HCT116 (cell line): ENCODE measurements at regions not wholly inside any gene's neighbourhood (a gene's known extent, or its start where the extent isn't known, plus 50 kb on each side); places are given as distances from the start of the nearest gene placed in this dataset.

Experiments used
- ATAC-seq: fragments of 200-7000 bp; cut with Tn5 transposase; 2 replicates; pipeline ENCODE4 v1.9.1; 2020; ENCODE audit warnings: mild to moderate bottlenecking, moderate library complexity
- BruUV-seq: library from RNA; stranded (reverse); fragments of 400-500 nt; replicated peaks from 2 replicates; lab custom pipeline; 2021; lab: Mats Ljungman, UMichigan
- CTCF ChIA-PET: fragments of 300-600 bp; sonication (Branson Sonifier 250); formaldehyde crosslinking; loops from one replicate; lab custom pipeline; 2021; ENCODE audit warnings: antibody characterized with exemption; lab: Charles Lee
- POLR2A ChIA-PET: fragments of 300-600, 350-600 bp; sonication (Branson Sonifier 250); formaldehyde crosslinking; loops from one replicate; lab custom pipeline; 2021; ENCODE audit warnings: antibody characterized with exemption; lab: Charles Lee
- RAD21 ChIA-PET, 2 experiments: fragments of 300-600 bp; sonication (Branson Sonifier 250); formaldehyde crosslinking; loops; one replicate each; lab custom pipeline; 2023; ENCODE audit warnings: low total read pairs in 2 of 2; ENCODE audit not compliant: uncharacterized antibody in 2 of 2, unreplicated experiment in 2 of 2, low non-redundant PET in 1 of 2; lab: Charles Lee
- DNase-seq: peaks from one replicate; pipeline ENCODE4 v3.0.0-alpha.2; 2010; ENCODE audit warnings: low read depth, low spot score
- H2AFZ ChIP-seq: fragments of 200-600 bp; shearing (Covaris generic), sonication (generic); 2 replicates; pipeline ENCODE4 v1.6.1; 2017; ENCODE audit warnings: low read depth, mixed run types, mixed read lengths, antibody characterized with exemption, low read length; ENCODE audit not compliant: poor library complexity, severe bottlenecking
- H3K27ac ChIP-seq: 2 replicates; pipeline ENCODE4 v1.5.1; 2012; ENCODE audit warnings: low read depth, low read length
- H3K27me3 ChIP-seq: fragments of 200-600 bp; sonication (generic); 2 replicates; pipeline ENCODE4 v1.6.1; 2016; ENCODE audit warnings: mixed run types, low read length, mixed read lengths; ENCODE audit not compliant: insufficient read depth
- H3K36me3 ChIP-seq, 2 experiments: fragments of 200-500 bp in 1 of 2; fragments of 200-600 bp in 1 of 2; sonication (Bioruptor generic) in 1 of 2; sonication (generic) in 1 of 2; 2 replicates each; pipeline versions ENCODE4 v1.5.1 to v1.6.1; 2014 to 2016; ENCODE audit warnings: low read length in 2 of 2, inconsistent platforms in 1 of 2, mixed read lengths in 1 of 2, mixed run types in 1 of 2; ENCODE audit not compliant: insufficient read depth in 2 of 2, control insufficient read depth in 1 of 2
- H3K4me1 ChIP-seq, 2 experiments: fragments of 200-600 bp in 1 of 2; sonication (generic) in 1 of 2; 2 replicates each; pipeline versions ENCODE4 v1.5.1 to v1.6.1; 2012 to 2017; ENCODE audit warnings: low read length in 2 of 2, inconsistent platforms in 1 of 2, mild to moderate bottlenecking in 1 of 2, mixed read lengths in 1 of 2, mixed run types in 1 of 2, moderate library complexity in 1 of 2; ENCODE audit not compliant: insufficient read depth in 2 of 2, control insufficient read depth in 1 of 2
- H3K4me2 ChIP-seq: fragments of 200-600 bp; sonication (generic); 2 replicates; pipeline ENCODE4 v1.6.1; 2017; ENCODE audit warnings: mixed run types, low read length, mixed read lengths
- H3K4me3 ChIP-seq, 2 experiments: fragments of 200-600 bp in 1 of 2; sonication (generic) in 1 of 2; replicated peaks in 1 of 2; 2 replicates each; pipeline ENCODE4 v1.5.1; 2011 to 2016; ENCODE audit warnings: low read length in 2 of 2, control low read depth in 1 of 2, low read depth in 1 of 2, mild to moderate bottlenecking in 1 of 2, mixed read lengths in 1 of 2, mixed run types in 1 of 2
- H3K79me2 ChIP-seq: fragments of 200-600 bp; sonication (generic); 2 replicates; pipeline ENCODE4 v1.6.1; 2017; ENCODE audit warnings: mild to moderate bottlenecking, mixed run types, low read length, moderate library complexity, mixed read lengths; ENCODE audit not compliant: insufficient read depth
- H3K9ac ChIP-seq: fragments of 200-600 bp; sonication (generic); 2 replicates; pipeline ENCODE4 v1.6.1; 2016; ENCODE audit warnings: low read length, mixed read lengths
- H3K9me2 ChIP-seq: fragments of 200-600 bp; sonication (generic), shearing (Covaris generic); 2 replicates; pipeline ENCODE4 v1.6.1; 2017; ENCODE audit warnings: mixed run types, mild to moderate bottlenecking, moderate library complexity; ENCODE audit not compliant: insufficient read depth
- H3K9me3 ChIP-seq, 2 experiments: fragments of 200-500 bp in 1 of 2; fragments of 200-600 bp in 1 of 2; sonication (Bioruptor generic) in 1 of 2; sonication (generic) in 1 of 2; 2 replicates each; pipeline ENCODE4 v1.6.1; 2014 to 2017; ENCODE audit warnings: low read length in 2 of 2, mixed read lengths in 2 of 2, inconsistent platforms in 1 of 2, low read depth in 1 of 2, mild to moderate bottlenecking in 1 of 2, mixed run types in 1 of 2, moderate library complexity in 1 of 2; ENCODE audit not compliant: control insufficient read depth in 1 of 2, insufficient read depth in 1 of 2
- H4K20me1 ChIP-seq: fragments of 200-600 bp; sonication (generic), shearing (Covaris generic); 2 replicates; pipeline ENCODE4 v1.6.1; 2017; ENCODE audit warnings: mixed run types, mild to moderate bottlenecking, moderate library complexity; ENCODE audit not compliant: insufficient read depth
- CEBPB ChIP-seq: IDR thresholded peaks from 2 replicates; pipeline ENCODE4 v1.6.1; 2012; ENCODE audit warnings: low read depth
- EGR1 ChIP-seq: IDR thresholded peaks from 2 replicates; pipeline ENCODE4 v1.6.1; 2012; ENCODE audit warnings: low read depth
- ELF1 ChIP-seq: IDR thresholded peaks from 2 replicates; pipeline ENCODE4 v1.6.1; 2012; ENCODE audit warnings: low read depth, borderline replicate concordance
- EZH2 ChIP-seq: fragments of 200-600 bp; sonication (generic); IDR thresholded peaks from 2 replicates; pipeline ENCODE4 v1.6.1; 2017; ENCODE audit warnings: antibody characterized with exemption, mixed run types
- EZH2phosphoT487 ChIP-seq: fragments of 200-600 bp; IDR thresholded peaks from 2 replicates; pipeline ENCODE4 v1.6.1; 2018; ENCODE audit warnings: antibody characterized with exemption, borderline replicate concordance
- FOSL1 ChIP-seq: IDR thresholded peaks from 2 replicates; pipeline ENCODE4 v1.6.1; 2012; ENCODE audit warnings: low read depth
- POLR2A ChIP-seq: IDR thresholded peaks from 2 replicates; pipeline ENCODE4 v1.7.0; 2011; ENCODE audit warnings: borderline replicate concordance; ENCODE audit not compliant: insufficient read depth, insufficient read length; ENCODE audit errors: extremely low read depth
- RAD21 ChIP-seq: IDR thresholded peaks from 2 replicates; pipeline ENCODE4 v1.6.1; 2012; ENCODE audit warnings: low read depth, mild to moderate bottlenecking
- SIN3A ChIP-seq: IDR thresholded peaks from 2 replicates; pipeline ENCODE4 v1.6.1; 2012; ENCODE audit warnings: low read depth
- SP1 ChIP-seq: IDR thresholded peaks from 2 replicates; pipeline ENCODE4 v1.6.1; 2012; ENCODE audit warnings: low read depth
- TCF7L2 ChIP-seq: IDR thresholded peaks from 2 replicates; pipeline ENCODE4 v1.7.0; 2011; ENCODE audit warnings: borderline replicate concordance, inconsistent platforms; ENCODE audit not compliant: insufficient read depth, insufficient read length; ENCODE audit errors: extremely low read depth
- YY1 ChIP-seq: IDR thresholded peaks from 2 replicates; pipeline ENCODE4 v1.6.1; 2011; ENCODE audit warnings: low read length, low read depth, moderate library complexity, mild to moderate bottlenecking; ENCODE audit not compliant: insufficient replicate concordance; ENCODE audit errors: extremely low read depth
- ZFX ChIP-seq: fragments of 450-650 bp; IDR thresholded peaks from 2 replicates; pipeline ENCODE4 v1.6.1; 2017
- ZNF274 ChIP-seq: fragments of 200-500 bp; sonication (Bioruptor generic); IDR thresholded peaks from 2 replicates; pipeline ENCODE4 v1.6.1; 2014; ENCODE audit warnings: mild to moderate bottlenecking, low read depth, low read length, inconsistent platforms
- intact Hi-C: fragments of 100-400 bp; cut with micrococcal nuclease; formaldehyde crosslinking; loops from 2 replicates; pipeline ENCODE4 v1.10.0; 2022
- TF ChIP-seq, protein P1 (sequence below), 3 experiments: fragments of 200-600 bp in 1 of 3; sonication (generic) in 1 of 3; IDR thresholded peaks in 2 of 3; conservative IDR thresholded peaks in 1 of 3; 2 replicates each; pipeline ENCODE4 v1.5.1; 2012 to 2017; ENCODE audit warnings: low read depth in 2 of 3, low read length in 2 of 3, antibody characterized with exemption in 1 of 3, borderline replicate concordance in 1 of 3, control low read depth in 1 of 3, mild to moderate bottlenecking in 1 of 3, mixed read lengths in 1 of 3, mixed run types in 1 of 3, moderate library complexity in 1 of 3; ENCODE audit not compliant: insufficient read depth in 1 of 3
- TF ChIP-seq, protein P2 (sequence below): IDR thresholded peaks from 2 replicates; pipeline ENCODE4 v1.6.1; 2012; ENCODE audit warnings: low read depth
- TF ChIP-seq, protein P3 (sequence below): IDR thresholded peaks from 2 replicates; pipeline ENCODE4 v1.6.1; 2012
- TF ChIP-seq, protein P4 (sequence below): IDR thresholded peaks from 2 replicates; pipeline ENCODE4 v1.6.1; 2012

DNA sequence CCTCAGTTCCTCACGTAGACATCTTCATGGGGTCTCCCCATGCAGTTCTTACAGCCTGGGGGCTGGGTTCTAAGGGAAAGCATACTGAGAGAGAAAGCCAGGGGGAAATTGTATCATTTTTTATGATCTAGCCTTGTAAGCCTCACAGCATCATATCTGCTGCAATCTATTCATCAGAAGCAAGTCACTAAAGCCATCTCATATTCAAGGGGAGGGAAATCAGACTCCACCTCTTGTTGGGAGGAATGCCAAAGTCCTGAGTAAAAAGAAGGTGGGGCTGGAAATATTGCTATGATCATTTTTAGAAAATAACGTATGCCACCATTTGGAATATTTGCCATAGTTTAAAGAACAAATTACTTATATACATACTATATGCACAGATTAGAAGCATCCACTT, 304.6 kb downstream of the TXNL1 start:
- intact Hi-C loops, result no loop called here
- POLR2A ChIA-PET, result no interaction called here
- CTCF ChIA-PET, result no interaction called here
- H3K4me1 ChIP-seq, result no peaks in the 10 kb centered on the region
- H2AFZ ChIP-seq, result no peak overlapping the region
- H3K79me2 ChIP-seq, result no peaks in the 10 kb centered on the region
- H3K4me2 ChIP-seq, result no peak overlapping the region
- no peak for DNase-seq
- BruUV-seq, result no TSS peak
- H3K27me3 ChIP-seq, result no peaks in the 10 kb centered on the region
- no peaks in the 10 kb centered on the region; a peak in 1 of 4 replicates for H3K9me3 ChIP-seq
- H3K9me2 ChIP-seq, result no peaks in the 10 kb centered on the region
- RAD21 ChIA-PET, result no interaction called here
- H4K20me1 ChIP-seq, result no peaks in the 10 kb centered on the region
- no peaks in the 10 kb centered on the region for H3K36me3 ChIP-seq
- H3K9ac ChIP-seq, result no peak overlapping the region
- H3K27ac ChIP-seq, result no peak overlapping the region
- ATAC-seq, result no peak
- no peak for TF ChIP-seq SP1
- TF ChIP-seq ZNF274, result no peak
- TF ChIP-seq TCF7L2, result no peak
- no peak for TF ChIP-seq CEBPB
- no peak for TF ChIP-seq YY1
- no peak for TF ChIP-seq EGR1
- no peak for TF ChIP-seq FOSL1
- no peak for TF ChIP-seq ZFX
- TF ChIP-seq, protein P1, sequence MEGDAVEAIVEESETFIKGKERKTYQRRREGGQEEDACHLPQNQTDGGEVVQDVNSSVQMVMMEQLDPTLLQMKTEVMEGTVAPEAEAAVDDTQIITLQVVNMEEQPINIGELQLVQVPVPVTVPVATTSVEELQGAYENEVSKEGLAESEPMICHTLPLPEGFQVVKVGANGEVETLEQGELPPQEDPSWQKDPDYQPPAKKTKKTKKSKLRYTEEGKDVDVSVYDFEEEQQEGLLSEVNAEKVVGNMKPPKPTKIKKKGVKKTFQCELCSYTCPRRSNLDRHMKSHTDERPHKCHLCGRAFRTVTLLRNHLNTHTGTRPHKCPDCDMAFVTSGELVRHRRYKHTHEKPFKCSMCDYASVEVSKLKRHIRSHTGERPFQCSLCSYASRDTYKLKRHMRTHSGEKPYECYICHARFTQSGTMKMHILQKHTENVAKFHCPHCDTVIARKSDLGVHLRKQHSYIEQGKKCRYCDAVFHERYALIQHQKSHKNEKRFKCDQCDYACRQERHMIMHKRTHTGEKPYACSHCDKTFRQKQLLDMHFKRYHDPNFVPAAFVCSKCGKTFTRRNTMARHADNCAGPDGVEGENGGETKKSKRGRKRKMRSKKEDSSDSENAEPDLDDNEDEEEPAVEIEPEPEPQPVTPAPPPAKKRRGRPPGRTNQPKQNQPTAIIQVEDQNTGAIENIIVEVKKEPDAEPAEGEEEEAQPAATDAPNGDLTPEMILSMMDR (IDR thresholded peaks at IDR 0.05 in 2 of 3, conservative IDR thresholded peaks at IDR 0.05 in 1 of 3; ENCODE audit: borderline replicate concordance in 1 of 3, insufficient read depth in 1 of 3, low read depth in 2 of 3, low read length in 2 of 3), result no peak
- no peak for TF ChIP-seq SIN3A
- TF ChIP-seq, protein P2, sequence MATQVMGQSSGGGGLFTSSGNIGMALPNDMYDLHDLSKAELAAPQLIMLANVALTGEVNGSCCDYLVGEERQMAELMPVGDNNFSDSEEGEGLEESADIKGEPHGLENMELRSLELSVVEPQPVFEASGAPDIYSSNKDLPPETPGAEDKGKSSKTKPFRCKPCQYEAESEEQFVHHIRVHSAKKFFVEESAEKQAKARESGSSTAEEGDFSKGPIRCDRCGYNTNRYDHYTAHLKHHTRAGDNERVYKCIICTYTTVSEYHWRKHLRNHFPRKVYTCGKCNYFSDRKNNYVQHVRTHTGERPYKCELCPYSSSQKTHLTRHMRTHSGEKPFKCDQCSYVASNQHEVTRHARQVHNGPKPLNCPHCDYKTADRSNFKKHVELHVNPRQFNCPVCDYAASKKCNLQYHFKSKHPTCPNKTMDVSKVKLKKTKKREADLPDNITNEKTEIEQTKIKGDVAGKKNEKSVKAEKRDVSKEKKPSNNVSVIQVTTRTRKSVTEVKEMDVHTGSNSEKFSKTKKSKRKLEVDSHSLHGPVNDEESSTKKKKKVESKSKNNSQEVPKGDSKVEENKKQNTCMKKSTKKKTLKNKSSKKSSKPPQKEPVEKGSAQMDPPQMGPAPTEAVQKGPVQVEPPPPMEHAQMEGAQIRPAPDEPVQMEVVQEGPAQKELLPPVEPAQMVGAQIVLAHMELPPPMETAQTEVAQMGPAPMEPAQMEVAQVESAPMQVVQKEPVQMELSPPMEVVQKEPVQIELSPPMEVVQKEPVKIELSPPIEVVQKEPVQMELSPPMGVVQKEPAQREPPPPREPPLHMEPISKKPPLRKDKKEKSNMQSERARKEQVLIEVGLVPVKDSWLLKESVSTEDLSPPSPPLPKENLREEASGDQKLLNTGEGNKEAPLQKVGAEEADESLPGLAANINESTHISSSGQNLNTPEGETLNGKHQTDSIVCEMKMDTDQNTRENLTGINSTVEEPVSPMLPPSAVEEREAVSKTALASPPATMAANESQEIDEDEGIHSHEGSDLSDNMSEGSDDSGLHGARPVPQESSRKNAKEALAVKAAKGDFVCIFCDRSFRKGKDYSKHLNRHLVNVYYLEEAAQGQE, result no peak
- TF ChIP-seq POLR2A, result no peak
- no peak for TF ChIP-seq RAD21
- TF ChIP-seq, protein P3, sequence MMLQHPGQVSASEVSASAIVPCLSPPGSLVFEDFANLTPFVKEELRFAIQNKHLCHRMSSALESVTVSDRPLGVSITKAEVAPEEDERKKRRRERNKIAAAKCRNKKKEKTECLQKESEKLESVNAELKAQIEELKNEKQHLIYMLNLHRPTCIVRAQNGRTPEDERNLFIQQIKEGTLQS, result no peak
- no peak for TF ChIP-seq ELF1
- no peak for TF ChIP-seq EZH2
- TF ChIP-seq, protein P4, sequence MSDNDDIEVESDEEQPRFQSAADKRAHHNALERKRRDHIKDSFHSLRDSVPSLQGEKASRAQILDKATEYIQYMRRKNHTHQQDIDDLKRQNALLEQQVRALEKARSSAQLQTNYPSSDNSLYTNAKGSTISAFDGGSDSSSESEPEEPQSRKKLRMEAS, result no peak
- TF ChIP-seq EZH2phosphoT487, result no peak
- H3K4me3 ChIP-seq, result no peak overlapping the region
